H9 (cell line): ENCODE measurements at regions not wholly inside any gene's neighbourhood (a gene's known extent, or its start where the extent isn't known, plus 50 kb on each side); places are given as distances from the start of the nearest gene placed in this dataset.
A peak's percentile ranks its signal among the peaks of the same experiment; 100 is the strongest.

Source experiments
- DNase-seq: peaks from one replicate; pipeline ENCODE4 v3.0.0-alpha.2; 2017
- H2AFZ ChIP-seq: one replicate; pipeline ENCODE4 v1.6.1; 2013; ENCODE audit warnings: mild to moderate bottlenecking, low read length, control low read depth, moderate library complexity
- H2AK5ac ChIP-seq: 2 replicates; pipeline ENCODE4 v1.6.1; 2013; ENCODE audit warnings: low read length, control low read depth, mixed read lengths; ENCODE audit not compliant: insufficient read length
- H2BK120ac ChIP-seq: one replicate; pipeline ENCODE4 v1.6.1; 2013; ENCODE audit warnings: low read depth, mild to moderate bottlenecking, low read length, control low read depth, inconsistent platforms; ENCODE audit not compliant: poor library complexity, severe bottlenecking
- H2BK12ac ChIP-seq: 2 replicates; pipeline ENCODE4 v1.6.1; 2013; ENCODE audit warnings: low read length, control low read depth, mixed read lengths, low read depth; ENCODE audit not compliant: insufficient read length
- H2BK15ac ChIP-seq: 2 replicates; pipeline ENCODE4 v1.6.1; 2013; ENCODE audit warnings: low read depth, low read length, control low read depth
- H2BK20ac ChIP-seq: one replicate; pipeline ENCODE4 v1.6.1; 2013; ENCODE audit warnings: low read depth, mild to moderate bottlenecking, low read length, control low read depth, inconsistent platforms; ENCODE audit not compliant: poor library complexity, severe bottlenecking
- H2BK5ac ChIP-seq: 2 replicates; pipeline ENCODE4 v1.6.1; 2013; ENCODE audit warnings: low read length, control low read depth, mixed read lengths; ENCODE audit not compliant: insufficient read length
- H3K14ac ChIP-seq: 2 replicates; pipeline ENCODE4 v1.6.1; 2013; ENCODE audit warnings: low read length, control low read depth; ENCODE audit not compliant: insufficient read depth
- H3K18ac ChIP-seq: 2 replicates; pipeline ENCODE4 v1.6.1; 2013; ENCODE audit warnings: low read depth, mild to moderate bottlenecking, mixed read lengths, low read length, control low read depth; ENCODE audit not compliant: insufficient read length
- H3K23ac ChIP-seq: 2 replicates; pipeline ENCODE4 v1.6.1; 2013; ENCODE audit warnings: low read length, control low read depth, mixed read lengths, low read depth; ENCODE audit not compliant: insufficient read length
- H3K23me2 ChIP-seq: 2 replicates; pipeline ENCODE4 v1.6.1; 2013; ENCODE audit warnings: low read depth, mild to moderate bottlenecking, mixed read lengths, low read length, control low read depth; ENCODE audit not compliant: insufficient read length, poor library complexity, severe bottlenecking
- H3K27ac ChIP-seq: 2 replicates; pipeline ENCODE4 v1.5.1; 2013; ENCODE audit warnings: low read length, control low read depth, mixed read lengths, low read depth; ENCODE audit not compliant: insufficient read length
- H3K27me3 ChIP-seq: 2 replicates; pipeline ENCODE4 v1.6.1; 2013; ENCODE audit warnings: low read length, control low read depth, inconsistent platforms; ENCODE audit not compliant: insufficient read depth
- H3K4ac ChIP-seq: 2 replicates; pipeline ENCODE4 v1.6.1; 2013; ENCODE audit warnings: low read depth, mild to moderate bottlenecking, control low read depth, inconsistent platforms, low read length, moderate library complexity
- H3K4me1 ChIP-seq: 2 replicates; pipeline ENCODE4 v1.6.1; 2013; ENCODE audit warnings: low read length, control low read depth, inconsistent platforms; ENCODE audit not compliant: insufficient read depth
- H3K4me2 ChIP-seq: 2 replicates; pipeline ENCODE4 v1.6.1; 2013; ENCODE audit warnings: low read length, control low read depth, mixed read lengths; ENCODE audit not compliant: insufficient read length, insufficient read depth
- H3K56ac ChIP-seq: 2 replicates; pipeline ENCODE4 v1.6.1; 2013; ENCODE audit warnings: low read depth, mild to moderate bottlenecking, mixed read lengths, low read length, control low read depth; ENCODE audit not compliant: insufficient read length
- H3K79me1 ChIP-seq: 2 replicates; pipeline ENCODE4 v1.6.1; 2013; ENCODE audit warnings: low read depth, mild to moderate bottlenecking, moderate library complexity, low read length, control low read depth, inconsistent platforms; ENCODE audit not compliant: insufficient read depth, poor library complexity, severe bottlenecking
- H3K79me2 ChIP-seq: 2 replicates; pipeline ENCODE4 v1.6.1; 2013; ENCODE audit warnings: low read length, control low read depth, inconsistent platforms; ENCODE audit not compliant: insufficient read depth
- H3K9ac ChIP-seq: 2 replicates; pipeline ENCODE4 v1.6.1; 2013; ENCODE audit warnings: low read length, control low read depth, mixed read lengths; ENCODE audit not compliant: insufficient read length; ENCODE audit errors: extremely low read depth
- H3K9me3 ChIP-seq: one replicate; pipeline ENCODE4 v1.6.1; 2013; ENCODE audit warnings: low read depth, low read length, inconsistent platforms; ENCODE audit not compliant: control insufficient read depth
- H3T11ph ChIP-seq: one replicate; pipeline ENCODE4 v1.6.1; 2013; ENCODE audit warnings: mild to moderate bottlenecking, low read length, control low read depth, inconsistent platforms
- H4K20me1 ChIP-seq: one replicate; pipeline ENCODE4 v1.6.1; 2013; ENCODE audit not compliant: control insufficient read depth, insufficient read length, insufficient read depth
- H4K5ac ChIP-seq: 2 replicates; pipeline ENCODE4 v1.6.1; 2013; ENCODE audit warnings: low read depth, mild to moderate bottlenecking, mixed read lengths, low read length, control low read depth; ENCODE audit not compliant: insufficient read length
- H4K8ac ChIP-seq: replicated peaks from 2 replicates; pipeline ENCODE4 v1.6.1; 2013; ENCODE audit warnings: low read length, control low read depth, mixed read lengths, low read depth; ENCODE audit not compliant: insufficient read length
- H4K91ac ChIP-seq: 2 replicates; pipeline ENCODE4 v1.6.1; 2013; ENCODE audit warnings: low read depth, mild to moderate bottlenecking, moderate library complexity, mixed read lengths, low read length, control low read depth; ENCODE audit not compliant: insufficient read length
- H3K27ac Mint-ChIP-seq, 3 experiments: 2 replicates in 2 of 3; 3 replicates in 1 of 3; pipeline ENCODE4 v1.8.0; 2020 to 2021; ENCODE audit warnings: mixed read lengths in 3 of 3, mild to moderate bottlenecking in 1 of 3, moderate library complexity in 1 of 3
- H3K27me3 Mint-ChIP-seq: 2 replicates; pipeline ENCODE4 v1.8.0; 2021; ENCODE audit warnings: low read depth, mild to moderate bottlenecking, moderate library complexity, mixed read lengths
- H3K36me3 Mint-ChIP-seq, 3 experiments: 2 replicates in 2 of 3; 3 replicates in 1 of 3; pipeline ENCODE4 v1.8.0; 2020 to 2021; ENCODE audit warnings: low read depth in 3 of 3, mixed read lengths in 3 of 3; ENCODE audit not compliant: insufficient read depth in 1 of 3
- H3K4me1 Mint-ChIP-seq, 2 experiments: 2 replicates each; pipeline ENCODE4 v1.8.0; 2020; ENCODE audit warnings: mixed read lengths in 2 of 2
- H3K4me3 Mint-ChIP-seq, 2 experiments: 2 replicates in 1 of 2; 3 replicates in 1 of 2; pipeline ENCODE4 v1.8.0; 2020 to 2021; ENCODE audit warnings: mild to moderate bottlenecking in 2 of 2, mixed read lengths in 2 of 2, moderate library complexity in 1 of 2
- H3K9me3 Mint-ChIP-seq, 2 experiments: 2 replicates in 1 of 2; 3 replicates in 1 of 2; pipeline ENCODE4 v1.8.0; 2020; ENCODE audit warnings: mild to moderate bottlenecking in 2 of 2, mixed read lengths in 2 of 2, moderate library complexity in 1 of 2
- WGBS: extraction: QIAGEN DNeasy Blood & Tissue Kit; methylation state at CpG from one replicate; pipeline ENCODE4 v1.1.7; 2013; ENCODE audit warnings: missing lambda C conversion rate, low lambda C conversion rate, mixed read lengths; ENCODE audit not compliant: insufficient read length; ENCODE audit errors: extremely low coverage; 5-methylcytosine and 5-hydroxymethylcytosine counted together
- TF ChIP-seq, protein P1 (sequence below): fragments of 200-600 bp; sonication (generic); conservative IDR thresholded peaks from 3 replicates; pipeline ENCODE4 v1.8.0; 2021; ENCODE audit warnings: antibody characterized with exemption, mild to moderate bottlenecking

DNA sequence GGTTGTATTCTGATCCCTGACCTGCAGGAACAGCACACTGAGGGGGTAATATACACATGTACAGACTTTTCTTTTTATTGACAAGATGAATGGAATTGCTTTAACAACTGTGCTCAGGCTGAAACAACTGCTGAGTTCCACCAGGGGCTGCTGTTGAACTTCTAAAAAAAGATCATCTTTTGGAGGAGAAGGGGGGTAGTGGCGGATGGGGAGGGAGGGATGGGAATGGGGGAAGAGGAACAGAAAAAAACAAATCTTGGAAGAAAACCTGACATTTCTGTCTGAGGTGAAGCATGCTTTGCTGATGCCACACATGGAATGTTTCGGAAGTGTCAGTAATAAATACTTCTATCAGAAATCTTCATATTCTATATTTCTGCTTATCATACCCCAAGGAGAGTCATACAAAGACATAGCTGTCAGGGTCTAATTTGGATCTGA is 75.0 kb downstream of the RWDD3 start:
- H3K9ac ChIP-seq, result no peak overlapping the region
- H2BK120ac ChIP-seq, result no peak overlapping the region
- no peak overlapping the region for H3T11ph ChIP-seq
- no peak overlapping the region for H2AK5ac ChIP-seq
- no peaks in the 10 kb centered on the region for H3K23me2 ChIP-seq
- no peak overlapping the region for H4K8ac ChIP-seq
- no peak overlapping the region for H3K4ac ChIP-seq
- WGBS, result no CpG with 5 or more reads among the region's 2 CpGs
- no peaks in the 10 kb centered on the region; the same call in 1 of the 2 replicates for H3K4me1 ChIP-seq
- H3K27ac ChIP-seq, result no peak overlapping the region
- no peak overlapping the region for H4K91ac ChIP-seq
- H3K23ac ChIP-seq, result no peak overlapping the region
- no peaks in the 10 kb centered on the region for H3K36me3 Mint-ChIP-seq
- no peak overlapping the region for H3K4me3 Mint-ChIP-seq
- no peak overlapping the region for H4K5ac ChIP-seq
- H3K79me2 ChIP-seq, result no peaks in the 10 kb centered on the region
- H3K56ac ChIP-seq, result no peak overlapping the region
- H3K27ac Mint-ChIP-seq, result no peak overlapping the region
- TF ChIP-seq, protein P1, sequence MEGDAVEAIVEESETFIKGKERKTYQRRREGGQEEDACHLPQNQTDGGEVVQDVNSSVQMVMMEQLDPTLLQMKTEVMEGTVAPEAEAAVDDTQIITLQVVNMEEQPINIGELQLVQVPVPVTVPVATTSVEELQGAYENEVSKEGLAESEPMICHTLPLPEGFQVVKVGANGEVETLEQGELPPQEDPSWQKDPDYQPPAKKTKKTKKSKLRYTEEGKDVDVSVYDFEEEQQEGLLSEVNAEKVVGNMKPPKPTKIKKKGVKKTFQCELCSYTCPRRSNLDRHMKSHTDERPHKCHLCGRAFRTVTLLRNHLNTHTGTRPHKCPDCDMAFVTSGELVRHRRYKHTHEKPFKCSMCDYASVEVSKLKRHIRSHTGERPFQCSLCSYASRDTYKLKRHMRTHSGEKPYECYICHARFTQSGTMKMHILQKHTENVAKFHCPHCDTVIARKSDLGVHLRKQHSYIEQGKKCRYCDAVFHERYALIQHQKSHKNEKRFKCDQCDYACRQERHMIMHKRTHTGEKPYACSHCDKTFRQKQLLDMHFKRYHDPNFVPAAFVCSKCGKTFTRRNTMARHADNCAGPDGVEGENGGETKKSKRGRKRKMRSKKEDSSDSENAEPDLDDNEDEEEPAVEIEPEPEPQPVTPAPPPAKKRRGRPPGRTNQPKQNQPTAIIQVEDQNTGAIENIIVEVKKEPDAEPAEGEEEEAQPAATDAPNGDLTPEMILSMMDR, result peak; percentile 78
- no peak overlapping the region for H3K18ac ChIP-seq
- H3K9me3 Mint-ChIP-seq, result no peaks in the 10 kb centered on the region
- no peaks in the 10 kb centered on the region for H3K9me3 ChIP-seq
- H3K4me2 ChIP-seq, result no peak overlapping the region
- no peak overlapping the region for H2BK15ac ChIP-seq
- H3K4me1 Mint-ChIP-seq, result peaks cover 27% of the 10 kb centered on the region in 2 experiments
- H2BK5ac ChIP-seq, result no peak overlapping the region
- H3K27me3 ChIP-seq, result no peaks in the 10 kb centered on the region
- H3K27me3 Mint-ChIP-seq, result no peaks in the 10 kb centered on the region
- no peaks in the 10 kb centered on the region for H4K20me1 ChIP-seq
- H2BK20ac ChIP-seq, result no peak overlapping the region
- no peak overlapping the region for H2AFZ ChIP-seq
- H2BK12ac ChIP-seq, result no peak overlapping the region
- no peaks in the 10 kb centered on the region for H3K79me1 ChIP-seq
- H3K14ac ChIP-seq, result no peak overlapping the region
- peak; percentile 43 for DNase-seq
